ENCODE measurements at regions not wholly inside any gene's neighbourhood (a gene's known extent, or its start where the extent isn't known, plus 50 kb on each side); places are given as distances from the start of the nearest gene placed in this dataset.

DNA sequence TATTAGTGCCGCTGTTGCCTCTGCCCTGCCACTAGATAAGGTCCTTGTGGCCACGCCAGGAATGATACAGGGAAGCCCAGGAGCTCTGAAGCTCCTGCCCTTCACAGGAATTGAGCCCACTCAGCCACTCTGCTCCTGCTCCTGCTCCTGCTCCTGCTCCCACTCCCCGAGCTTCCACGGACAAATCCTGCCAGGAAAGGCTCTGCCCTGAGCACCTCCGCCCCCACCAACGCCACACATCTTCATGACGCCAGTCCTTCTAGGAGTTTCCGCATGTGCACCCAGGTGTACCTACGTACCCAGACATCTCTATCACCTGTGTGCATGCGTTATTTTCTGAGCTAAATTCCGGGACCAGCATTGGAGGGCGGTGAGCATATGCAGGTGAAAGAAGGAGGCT lies 369.1 kb downstream of the C16orf95 start:
- WGBS, 2 donors (ENCODE audit: extremely low coverage in 2 of 2, insufficient read length in 2 of 2, insufficient replicate concordance in 1 of 2) = no CpG with 5 or more reads among the region's 12 CpGs
- no peak overlapping the region for H2BK15ac ChIP-seq (ENCODE audit: low read length)
- no peak overlapping the region for H3K4ac ChIP-seq (ENCODE audit: low read length)
- H3K23ac ChIP-seq (ENCODE audit: low read depth, low read length, poor library complexity) = no peak overlapping the region
- no peak overlapping the region for H3K9ac ChIP-seq (ENCODE audit: low read depth, low read length, poor library complexity)
- H3K14ac ChIP-seq (ENCODE audit: low read length) = no peak overlapping the region
- H3K18ac ChIP-seq (ENCODE audit: low read length) = no peak overlapping the region
- peaks cover 0 to 3% of the 10 kb centered on the region in 2 donors for H3K9me3 ChIP-seq (replicated peaks in 1 of 2; ENCODE audit: control insufficient read depth in 2 of 2, insufficient read depth in 1 of 2, low read depth in 1 of 2, low read length in 2 of 2)
- no peak overlapping the region for H3K4me2 ChIP-seq (ENCODE audit: insufficient read depth, low read length, poor library complexity, severe bottlenecking)
- H4K91ac ChIP-seq (ENCODE audit: low read depth, low read length, poor library complexity) = no peak overlapping the region
- DNase-seq (ENCODE audit: low spot score) = no peak
- peaks cover 0 to 2% (median 0%) of the 10 kb centered on the region in 3 experiments for H3K27me3 ChIP-seq (ENCODE audit: control insufficient read depth in 3 of 3, insufficient read depth in 3 of 3, low read depth in 1 of 3, low read length in 3 of 3)
- peaks cover 0 to 11% of the 10 kb centered on the region in 2 donors for H3K4me1 ChIP-seq (ENCODE audit: control insufficient read depth in 2 of 2, insufficient read depth in 1 of 2, low read depth in 1 of 2, low read length in 2 of 2)
- H3K36me3 ChIP-seq (replicated peaks in 1 of 2; ENCODE audit: control insufficient read depth in 2 of 2, insufficient read depth in 2 of 2, low read length in 2 of 2) = no peaks in the 10 kb centered on the region
- no peak overlapping the region for H2AFZ ChIP-seq (ENCODE audit: low read length)
- no peak overlapping the region for H4K8ac ChIP-seq (ENCODE audit: low read depth, low read length)
- H2BK120ac ChIP-seq (ENCODE audit: low read depth, low read length) = no peak overlapping the region
- H2BK12ac ChIP-seq (ENCODE audit: low read length) = no peak overlapping the region
- H3K79me1 ChIP-seq (ENCODE audit: low read depth, low read length) = no peaks in the 10 kb centered on the region
- no peak overlapping the region for H3K4me3 ChIP-seq (ENCODE audit: low read length in 2 of 2)
- no peak overlapping the region for H2AK5ac ChIP-seq (ENCODE audit: low read depth, low read length)
- no peak overlapping the region for H3K27ac ChIP-seq (replicated peaks; ENCODE audit: low read length)
- H2BK5ac ChIP-seq (ENCODE audit: low read length) = no peak overlapping the region

DNA sequence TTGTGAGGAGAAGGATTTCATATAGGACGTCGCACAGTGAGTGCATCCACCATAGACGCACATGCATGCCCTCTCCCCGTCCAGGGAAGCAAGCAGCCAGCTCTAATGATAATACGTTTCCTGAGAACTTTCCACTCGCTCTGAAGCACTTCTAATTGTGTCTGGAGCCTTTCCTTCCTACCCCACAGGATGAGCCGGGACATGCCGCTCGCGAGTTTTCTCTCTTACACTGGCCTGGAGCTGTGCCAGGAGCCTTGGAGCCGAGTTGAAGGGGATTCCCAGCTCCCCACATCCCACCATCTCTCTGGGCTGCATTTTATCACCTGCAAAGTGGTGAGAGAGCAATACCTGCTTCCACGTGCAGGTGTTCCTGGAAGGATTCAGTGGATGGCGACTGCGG lies 368.1 kb downstream of the C16orf95 start:
- Histone ChIP-seq H2BK5ac (ENCODE audit: low read length) (no peak overlapping the region), H4K91ac (ENCODE audit: low read depth, low read length, poor library complexity) (no peak overlapping the region), H3K36me3 (replicated peaks in 1 of 2; ENCODE audit: control insufficient read depth in 2 of 2, insufficient read depth in 2 of 2, low read length in 2 of 2) (no peaks in the 10 kb centered on the region), H3K4me1 (ENCODE audit: control insufficient read depth in 2 of 2, insufficient read depth in 1 of 2, low read depth in 1 of 2, low read length in 2 of 2) (peaks cover 0 to 14% of the 10 kb centered on the region in 2 donors), H2AFZ (ENCODE audit: low read length) (no peak overlapping the region), H3K18ac (ENCODE audit: low read length) (no peak overlapping the region), H3K23ac (ENCODE audit: low read depth, low read length, poor library complexity) (no peak overlapping the region), H3K4ac (ENCODE audit: low read length) (no peak overlapping the region), H2AK5ac (ENCODE audit: low read depth, low read length) (no peak overlapping the region), H2BK12ac (ENCODE audit: low read length) (no peak overlapping the region), H2BK120ac (ENCODE audit: low read depth, low read length) (no peak overlapping the region), H3K4me2 (ENCODE audit: insufficient read depth, low read length, poor library complexity, severe bottlenecking) (no peak overlapping the region), H3K4me3 (ENCODE audit: low read length in 2 of 2) (no peak overlapping the region), H3K9ac (ENCODE audit: low read depth, low read length, poor library complexity) (no peak overlapping the region), H3K9me3 (replicated peaks in 1 of 2; ENCODE audit: control insufficient read depth in 2 of 2, insufficient read depth in 1 of 2, low read depth in 1 of 2, low read length in 2 of 2) (peaks cover 0 to 5% of the 10 kb centered on the region in 2 donors), H4K8ac (ENCODE audit: low read depth, low read length) (no peak overlapping the region), H3K27ac (replicated peaks; ENCODE audit: low read length) (no peak overlapping the region), H3K27me3 (ENCODE audit: control insufficient read depth in 3 of 3, insufficient read depth in 3 of 3, low read depth in 1 of 3, low read length in 3 of 3) (peaks cover 0 to 2% (median 0%) of the 10 kb centered on the region in 3 experiments), H3K79me1 (ENCODE audit: low read depth, low read length) (no peaks in the 10 kb centered on the region), H2BK15ac (ENCODE audit: low read length) (no peak overlapping the region), H3K14ac (ENCODE audit: low read length) (no peak overlapping the region)
- WGBS, 2 donors (ENCODE audit: extremely low coverage in 2 of 2, insufficient read length in 2 of 2, insufficient replicate concordance in 1 of 2) = no CpG with 5 or more reads among the region's 14 CpGs
- no peak for DNase-seq (ENCODE audit: low spot score)

- WGBS, 2 donors (ENCODE audit: extremely low coverage in 2 of 2, insufficient read length in 2 of 2, insufficient replicate concordance in 1 of 2) = no CpG with 5 or more reads among the region's 3 CpGs
- Histone ChIP-seq H2BK15ac (ENCODE audit: low read length) (no peak overlapping the region), H2BK120ac (ENCODE audit: low read depth, low read length) (no peak overlapping the region), H3K27ac (replicated peaks; ENCODE audit: low read length) (no peak overlapping the region), H2BK12ac (ENCODE audit: low read length) (no peak overlapping the region), H2BK5ac (ENCODE audit: low read length) (no peak overlapping the region), H3K9me3 (replicated peaks in 1 of 2; ENCODE audit: control insufficient read depth in 2 of 2, insufficient read depth in 1 of 2, low read depth in 1 of 2, low read length in 2 of 2) (peaks cover 0 to 5% of the 10 kb centered on the region in 2 donors), H3K79me1 (ENCODE audit: low read depth, low read length) (no peaks in the 10 kb centered on the region), H2AFZ (ENCODE audit: low read length) (no peak overlapping the region), H4K8ac (ENCODE audit: low read depth, low read length) (no peak overlapping the region), H3K4me1 (ENCODE audit: control insufficient read depth in 2 of 2, insufficient read depth in 1 of 2, low read depth in 1 of 2, low read length in 2 of 2) (peaks cover 0 to 15% of the 10 kb centered on the region in 2 donors), H3K4ac (ENCODE audit: low read length) (no peak overlapping the region), H3K14ac (ENCODE audit: low read length) (no peak overlapping the region), H3K4me2 (ENCODE audit: insufficient read depth, low read length, poor library complexity, severe bottlenecking) (no peak overlapping the region), H3K27me3 (ENCODE audit: control insufficient read depth in 3 of 3, insufficient read depth in 3 of 3, low read depth in 1 of 3, low read length in 3 of 3) (peaks cover 0 to 2% (median 0%) of the 10 kb centered on the region in 3 experiments), H4K91ac (ENCODE audit: low read depth, low read length, poor library complexity) (no peak overlapping the region), H3K4me3 (ENCODE audit: low read length in 2 of 2) (no peak overlapping the region), H2AK5ac (ENCODE audit: low read depth, low read length) (no peak overlapping the region), H3K36me3 (replicated peaks in 1 of 2; ENCODE audit: control insufficient read depth in 2 of 2, insufficient read depth in 2 of 2, low read length in 2 of 2) (no peaks in the 10 kb centered on the region), H3K18ac (ENCODE audit: low read length) (no peak overlapping the region), H3K9ac (ENCODE audit: low read depth, low read length, poor library complexity) (no peak overlapping the region), H3K23ac (ENCODE audit: low read depth, low read length, poor library complexity) (no peak overlapping the region)
- no peak for DNase-seq (ENCODE audit: low spot score)
Measured at GRCh38 chr16:86949630-86950029, 367.6 kb downstream of the C16orf95 start.

DNA sequence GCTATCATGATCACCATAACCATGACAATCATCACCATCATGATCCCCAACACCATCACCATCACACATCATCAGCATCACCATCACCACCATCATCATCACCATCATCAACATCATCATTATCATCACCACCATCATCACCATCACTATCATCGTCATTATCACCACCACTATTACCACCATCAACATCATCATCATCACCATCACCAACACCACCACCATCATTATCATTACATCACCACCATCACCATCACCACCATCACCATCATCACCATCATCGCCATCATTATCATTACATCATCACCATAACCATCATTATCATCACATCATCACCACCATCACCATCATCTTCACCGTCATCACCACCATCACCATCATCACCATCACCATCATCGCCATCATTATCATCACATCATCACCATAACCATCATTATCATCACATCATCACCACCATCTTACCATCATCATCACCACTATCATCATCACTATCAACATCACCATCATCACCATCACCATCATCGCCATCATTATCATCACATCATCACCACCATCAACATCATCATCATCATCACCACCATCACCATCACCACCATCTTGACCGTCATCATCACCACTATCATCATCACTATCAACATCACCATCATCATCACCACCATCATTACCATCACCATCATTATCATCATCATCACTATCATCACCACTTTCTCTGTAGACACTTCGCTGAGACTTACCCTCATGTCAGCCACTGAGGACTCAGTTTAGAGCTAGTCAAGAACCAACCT lies 366.0 kb downstream of the C16orf95 start:
- no peak overlapping the region for H2AK5ac ChIP-seq (ENCODE audit: low read depth, low read length)
- H3K4me3 ChIP-seq (ENCODE audit: low read length in 2 of 2) = no peak overlapping the region
- no peak for DNase-seq (ENCODE audit: low spot score)
- H3K23ac ChIP-seq (ENCODE audit: low read depth, low read length, poor library complexity) = no peak overlapping the region
- H2AFZ ChIP-seq (ENCODE audit: low read length) = no peak overlapping the region
- peaks cover 0 to 15% of the 10 kb centered on the region in 2 donors for H3K4me1 ChIP-seq (ENCODE audit: control insufficient read depth in 2 of 2, insufficient read depth in 1 of 2, low read depth in 1 of 2, low read length in 2 of 2)
- H3K27ac ChIP-seq (replicated peaks; ENCODE audit: low read length) = no peak overlapping the region
- no peaks in the 10 kb centered on the region for H3K79me1 ChIP-seq (ENCODE audit: low read depth, low read length)
- peaks cover 0 to 2% (median 0%) of the 10 kb centered on the region in 3 experiments for H3K27me3 ChIP-seq (ENCODE audit: control insufficient read depth in 3 of 3, insufficient read depth in 3 of 3, low read depth in 1 of 3, low read length in 3 of 3)
- H3K4me2 ChIP-seq (ENCODE audit: insufficient read depth, low read length, poor library complexity, severe bottlenecking) = no peak overlapping the region
- no peak overlapping the region for H4K91ac ChIP-seq (ENCODE audit: low read depth, low read length, poor library complexity)
- no peak overlapping the region for H2BK5ac ChIP-seq (ENCODE audit: low read length)
- H2BK12ac ChIP-seq (ENCODE audit: low read length) = no peak overlapping the region
- H3K18ac ChIP-seq (ENCODE audit: low read length) = no peak overlapping the region
- no peak overlapping the region for H2BK120ac ChIP-seq (ENCODE audit: low read depth, low read length)
- H3K4ac ChIP-seq (ENCODE audit: low read length) = no peak overlapping the region
- peaks cover 0 to 5% of the 10 kb centered on the region in 2 donors for H3K9me3 ChIP-seq (replicated peaks in 1 of 2; ENCODE audit: control insufficient read depth in 2 of 2, insufficient read depth in 1 of 2, low read depth in 1 of 2, low read length in 2 of 2)
- H3K14ac ChIP-seq (ENCODE audit: low read length) = no peak overlapping the region
- H2BK15ac ChIP-seq (ENCODE audit: low read length) = no peak overlapping the region
- H3K9ac ChIP-seq (ENCODE audit: low read depth, low read length, poor library complexity) = no peak overlapping the region
- no peak overlapping the region for H4K8ac ChIP-seq (ENCODE audit: low read depth, low read length)
- WGBS, 2 donors (ENCODE audit: extremely low coverage in 2 of 2, insufficient read length in 2 of 2, insufficient replicate concordance in 1 of 2) = 100% methylated on average over 4 to 6 of the region's 7 CpGs
- no peaks in the 10 kb centered on the region for H3K36me3 ChIP-seq (replicated peaks in 1 of 2; ENCODE audit: control insufficient read depth in 2 of 2, insufficient read depth in 2 of 2, low read length in 2 of 2)
